Ascending aorta (tissue), 2 donors: ENCODE measurements at regions not wholly inside any gene's neighbourhood (a gene's known extent, or its start where the extent isn't known, plus 50 kb on each side); places are given as distances from the start of the nearest gene placed in this dataset.

Experiments used
- DNase-seq, 2 donors: peaks; one replicate each; pipeline ENCODE4 v3.0.0-alpha.2; 2019; ENCODE audit warnings: low spot score in 2 of 2
- H3K27ac ChIP-seq, 2 donors: fragments of 200-600 bp; sonication (generic); one replicate each; pipeline ENCODE4 v1.5.1; 2016 to 2017; ENCODE audit warnings: mild to moderate bottlenecking in 1 of 2
- H3K27me3 ChIP-seq: fragments of 200-600 bp; sonication (generic); one replicate; pipeline ENCODE4 v1.5.1; 2017
- H3K36me3 ChIP-seq, 2 donors: fragments of 200-600 bp; sonication (generic); one replicate each; pipeline ENCODE4 v1.5.1; 2016
- H3K4me1 ChIP-seq, 2 donors: fragments of 200-600 bp; sonication (generic); one replicate each; pipeline ENCODE4 v1.5.1; 2016 to 2017; ENCODE audit warnings: mild to moderate bottlenecking in 1 of 2
- H3K4me3 ChIP-seq, 2 donors: fragments of 200-600 bp; sonication (generic); one replicate each; pipeline ENCODE4 v1.5.1; 2016 to 2017; ENCODE audit warnings: mild to moderate bottlenecking in 1 of 2
- H3K9me3 ChIP-seq, 2 donors: fragments of 200-600 bp; sonication (generic); one replicate each; pipeline ENCODE4 v1.5.1; 2016
- CTCF ChIP-seq, 3 experiments: fragments of 200-600 bp in 2 of 3; fragments of 450-650 bp in 1 of 3; sonication (generic) in 2 of 3; IDR thresholded peaks; one replicate each; pipeline ENCODE4 v1.5.1; 2016 to 2019; ENCODE audit warnings: antibody characterized with exemption in 3 of 3, mild to moderate bottlenecking in 1 of 3, moderate library complexity in 1 of 3
- intact Hi-C: fragments of 100-400 bp; cut with DNase I; formaldehyde crosslinking; loops from one replicate; pipeline ENCODE4 v1.15.1; 2023

- Histone ChIP-seq H3K4me1 (no peaks in the 10 kb centered on the region), H3K27me3 (no peaks in the 10 kb centered on the region), H3K27ac (no peak overlapping the region), H3K9me3 (peaks cover 0 to 12% of the 10 kb centered on the region in 2 donors), H3K4me3 (no peak overlapping the region), H3K36me3 (no peaks in the 10 kb centered on the region)
- intact Hi-C loops: no loop called here
- TF ChIP-seq CTCF (IDR thresholded peaks at IDR 0.05): no peak
- DNase-seq: no peak
Observed at GRCh38 chr10:29174389-29174788, 114.5 kb upstream of the LYZL1 start.

- H3K27me3 ChIP-seq: no peaks in the 10 kb centered on the region
- no peaks in the 10 kb centered on the region for H3K36me3 ChIP-seq
- peak overlapping the region in 1 of 2 donors; percentile 2 for H3K4me3 ChIP-seq
- no peaks in the 10 kb centered on the region for H3K4me1 ChIP-seq
- no peak overlapping the region for H3K27ac ChIP-seq
- H3K9me3 ChIP-seq: no peaks in the 10 kb centered on the region
- no peak for DNase-seq
- TF ChIP-seq CTCF (IDR thresholded peaks at IDR 0.05): no peak
- intact Hi-C loops: no loop called here
Observed at GRCh38 chr10:29176845-29177832, 111.7 kb upstream of the LYZL1 start.

GRCh38 chr10:29181936-29182335 is 106.9 kb upstream of the LYZL1 start:
- Histone ChIP-seq H3K27me3 (no peaks in the 10 kb centered on the region), H3K4me1 (no peaks in the 10 kb centered on the region), H3K36me3 (no peaks in the 10 kb centered on the region), H3K9me3 (no peaks in the 10 kb centered on the region), H3K27ac (no peak overlapping the region), H3K4me3 (no peak overlapping the region)
- intact Hi-C loops: no loop called here
- no peak for DNase-seq
- TF ChIP-seq CTCF (IDR thresholded peaks at IDR 0.05): no peak

- Histone ChIP-seq H3K36me3 (no peaks in the 10 kb centered on the region), H3K4me1 (no peaks in the 10 kb centered on the region), H3K9me3 (no peaks in the 10 kb centered on the region), H3K27me3 (no peaks in the 10 kb centered on the region), H3K27ac (no peak overlapping the region), H3K4me3 (no peak overlapping the region)
- DNase-seq: no peak
- intact Hi-C loops: no loop called here
- no peak for TF ChIP-seq CTCF (IDR thresholded peaks at IDR 0.05)
Observed at GRCh38 chr10:29183301-29183945, 105.4 kb upstream of the LYZL1 start.

- no peaks in the 10 kb centered on the region for H3K9me3 ChIP-seq
- no peak for TF ChIP-seq CTCF (IDR thresholded peaks at IDR 0.05)
- no peak overlapping the region for H3K27ac ChIP-seq
- no peaks in the 10 kb centered on the region for H3K36me3 ChIP-seq
- H3K4me1 ChIP-seq: no peaks in the 10 kb centered on the region
- no peaks in the 10 kb centered on the region for H3K27me3 ChIP-seq
- no peak for DNase-seq
- no peak overlapping the region for H3K4me3 ChIP-seq
- intact Hi-C loops: no loop called here
Observed at GRCh38 chr10:29184205-29185000, 104.5 kb upstream of the LYZL1 start.
